SK-N-SH treated with all-trans-retinoic acid at 6 μM for 48 hours (cell line): ENCODE measurements at regions not wholly inside any gene's neighbourhood (a gene's known extent, or its start where the extent isn't known, plus 50 kb on each side); places are given as distances from the start of the nearest gene placed in this dataset.
A peak's percentile ranks its signal among the peaks of the same experiment; 100 is the strongest.

Experiments
- ATAC-seq: fragments of 200-7000 bp; cut with Tn5 transposase; 3 replicates; pipeline ENCODE4 v1.9.1; 2020; ENCODE audit warnings: mild to moderate bottlenecking, moderate library complexity
- ARNTL ChIP-seq: fragments of 450-650 bp; formaldehyde crosslinking; IDR thresholded peaks from 2 replicates; pipeline ENCODE4 v1.5.0; 2020; ENCODE audit warnings: low read depth, mild to moderate bottlenecking, moderate library complexity, borderline replicate concordance
- BACH2 ChIP-seq: fragments of 250-450 bp; sonication (Bioruptor Pico); IDR thresholded peaks from 2 replicates; pipeline ENCODE4 v1.9.0; 2021; ENCODE audit warnings: mild to moderate bottlenecking, borderline replicate concordance
- CREB5 ChIP-seq: fragments of 250-450 bp; sonication (Bioruptor Pico); IDR thresholded peaks from 2 replicates; pipeline ENCODE4 v1.5.1; 2020; ENCODE audit warnings: low read depth, mild to moderate bottlenecking, moderate library complexity
- CSDC2 ChIP-seq: fragments of 250-450 bp; sonication (Bioruptor Pico); IDR thresholded peaks from 2 replicates; pipeline ENCODE4 v1.5.0; 2020; ENCODE audit warnings: mild to moderate bottlenecking, moderate library complexity
- CSRNP3 ChIP-seq: fragments of 250-450 bp; sonication (Bioruptor Pico); IDR thresholded peaks from 2 replicates; pipeline ENCODE4 v1.5.1; 2021; ENCODE audit warnings: mild to moderate bottlenecking, moderate library complexity
- ESRRG ChIP-seq: fragments of 250-450 bp; sonication (Bioruptor Pico); IDR thresholded peaks from 2 replicates; pipeline ENCODE4 v1.6.1; 2021; ENCODE audit warnings: mild to moderate bottlenecking
- GLIS3 ChIP-seq: fragments of 250-450 bp; sonication (Bioruptor Pico); IDR thresholded peaks from 2 replicates; pipeline ENCODE4 v1.5.0; 2020; ENCODE audit warnings: mild to moderate bottlenecking, moderate library complexity
- ISL1 ChIP-seq: fragments of 250-450 bp; sonication (Bioruptor Pico); IDR thresholded peaks from 2 replicates; pipeline ENCODE4 v2.1.2; 2022; ENCODE audit warnings: mild to moderate bottlenecking, moderate library complexity
- OSR1 ChIP-seq: fragments of 250-450 bp; sonication (Bioruptor Pico); IDR thresholded peaks from 2 replicates; pipeline ENCODE4 v1.8.0; 2022; ENCODE audit warnings: moderate library complexity, mild to moderate bottlenecking, inconsistent platforms
- PATZ1 ChIP-seq: fragments of 250-450 bp; sonication (Bioruptor Pico); IDR thresholded peaks from 2 replicates; pipeline ENCODE4 v1.8.0; 2020; ENCODE audit warnings: mild to moderate bottlenecking, moderate library complexity, borderline replicate concordance
- POU6F1 ChIP-seq: fragments of 250-450 bp; sonication (Bioruptor Pico); IDR thresholded peaks from 2 replicates; pipeline ENCODE4 v1.8.0; 2021; ENCODE audit warnings: low read depth, mild to moderate bottlenecking, moderate library complexity, borderline replicate concordance
- PPARA ChIP-seq: fragments of 250-450 bp; sonication (Bioruptor Pico); IDR thresholded peaks from 2 replicates; pipeline ENCODE4 v1.5.0; 2020; ENCODE audit warnings: mild to moderate bottlenecking, borderline replicate concordance
- SNAI2 ChIP-seq: fragments of 250-450 bp; sonication (Bioruptor Pico); IDR thresholded peaks from 2 replicates; pipeline ENCODE4 v1.5.0; 2020; ENCODE audit warnings: mild to moderate bottlenecking, moderate library complexity
- TCF4 ChIP-seq: fragments of 250-450 bp; sonication (Bioruptor Pico); IDR thresholded peaks from 2 replicates; pipeline ENCODE4 v1.8.0; 2021; ENCODE audit warnings: mild to moderate bottlenecking, moderate library complexity, borderline replicate concordance
- TSHZ2 ChIP-seq: fragments of 250-450 bp; sonication (Bioruptor Pico); IDR thresholded peaks from 2 replicates; pipeline ENCODE4 v1.5.0; 2020; ENCODE audit warnings: mild to moderate bottlenecking, moderate library complexity
- ZC3H10 ChIP-seq: fragments of 250-450 bp; sonication (Bioruptor Pico); IDR thresholded peaks from 2 replicates; pipeline ENCODE4 v1.5.1; 2021; ENCODE audit warnings: mild to moderate bottlenecking, moderate library complexity
- ZFP3 ChIP-seq: fragments of 250-450 bp; sonication (Bioruptor Pico); IDR thresholded peaks from 2 replicates; pipeline ENCODE4 v1.5.0; 2020; ENCODE audit warnings: mild to moderate bottlenecking, moderate library complexity
- ZFP30 ChIP-seq: fragments of 450-650 bp; formaldehyde crosslinking; IDR thresholded peaks from 2 replicates; pipeline ENCODE4 v1.5.0; 2022; ENCODE audit warnings: mild to moderate bottlenecking, moderate library complexity
- ZNF565 ChIP-seq: fragments of 450-650 bp; formaldehyde crosslinking; conservative IDR thresholded peaks from 2 replicates; pipeline ENCODE4 v1.5.0; 2020; ENCODE audit warnings: low read depth, mild to moderate bottlenecking, moderate library complexity
- ZNF70 ChIP-seq: fragments of 450-650 bp; formaldehyde crosslinking; IDR thresholded peaks from 2 replicates; pipeline ENCODE4 v1.5.0; 2020; ENCODE audit warnings: mild to moderate bottlenecking, moderate library complexity
- ZNF8 ChIP-seq: fragments of 450-650 bp; formaldehyde crosslinking; IDR thresholded peaks from 2 replicates; pipeline ENCODE4 v1.5.0; 2020; ENCODE audit warnings: mild to moderate bottlenecking, moderate library complexity

- no peak for TF ChIP-seq POU6F1 (CRISPR knock-in tag)
- no peak for TF ChIP-seq BACH2 (CRISPR knock-in tag)
These were observed 91.1 kb upstream of the DAB2 start (continued) for GRCh38 chr5:39515881-39516280.

GRCh38 chr5:39513236-39513635 lies 88.5 kb upstream of the DAB2 start:
- TF ChIP-seq ZC3H10 = no peak
- TF ChIP-seq ESRRG = no peak
- TF ChIP-seq BACH2 (CRISPR knock-in tag) = no peak
- TF ChIP-seq POU6F1 (CRISPR knock-in tag) = no peak
- no peak for TF ChIP-seq ZNF8 (CRISPR knock-in tag)
- TF ChIP-seq CSDC2 = no peak
- no peak for TF ChIP-seq ZNF70 (CRISPR knock-in tag)
- TF ChIP-seq ZNF565 (CRISPR knock-in tag) = no peak
- no peak for TF ChIP-seq GLIS3
- TF ChIP-seq ISL1 (CRISPR knock-in tag) = no peak
- TF ChIP-seq ZFP3 (CRISPR knock-in tag) = no peak
- no peak for TF ChIP-seq PPARA (CRISPR knock-in tag)
- no peak for TF ChIP-seq CREB5
- no peak for TF ChIP-seq SNAI2 (CRISPR knock-in tag)
- no peak for TF ChIP-seq ZFP30 (CRISPR knock-in tag)
- TF ChIP-seq CSRNP3 = no peak
- no peak for TF ChIP-seq PATZ1 (CRISPR knock-in tag)
- TF ChIP-seq ARNTL (CRISPR knock-in tag) = no peak
- no peak for TF ChIP-seq OSR1 (CRISPR knock-in tag)

GRCh38 chr5:39506211-39506610 lies 81.4 kb upstream of the DAB2 start:
- ATAC-seq = no peak
- TF ChIP-seq PATZ1 (CRISPR knock-in tag) (no peak), ISL1 (CRISPR knock-in tag) (no peak), OSR1 (CRISPR knock-in tag) (no peak), TSHZ2 (CRISPR knock-in tag) (no peak), POU6F1 (CRISPR knock-in tag) (no peak), ESRRG (no peak), TCF4 (CRISPR knock-in tag) (no peak), BACH2 (CRISPR knock-in tag) (no peak), GLIS3 (no peak), ZNF8 (CRISPR knock-in tag) (no peak)
- TF ChIP-seq, all 23 proteins: peak for 0

More at GRCh38 chr5:39513236-39513635, 88.5 kb upstream of the DAB2 start:
- peak; percentile 47 for ATAC-seq
